GM23338 (cell line): ENCODE measurements at regions not wholly inside any gene's neighbourhood (a gene's known extent, or its start where the extent isn't known, plus 50 kb on each side); places are given as distances from the start of the nearest gene placed in this dataset.

Source experiments
- CREB1 ChIP-seq: fragments of 250-450 bp; sonication (Bioruptor Pico); IDR thresholded peaks from 2 replicates; pipeline ENCODE4 v1.5.0; 2020; ENCODE audit warnings: low read depth, mild to moderate bottlenecking, moderate library complexity
- CTCF ChIP-seq, 2 experiments: fragments of 200-600 bp in 1 of 2; sonication (generic) in 1 of 2; conservative IDR thresholded peaks; 2 replicates each; pipeline versions ENCODE4 v1.5.1 to v1.6.1; 2016 to 2017; ENCODE audit warnings: antibody characterized with exemption in 2 of 2, low read depth in 2 of 2, mild to moderate bottlenecking in 2 of 2, moderate library complexity in 1 of 2
- EZH2phosphoT487 ChIP-seq: fragments of 200-600 bp; sonication (generic); IDR thresholded peaks from one replicate; pipeline ENCODE4 v1.8.1; 2018; ENCODE audit warnings: antibody characterized with exemption; ENCODE audit not compliant: unreplicated experiment
- POLR2AphosphoS5 ChIP-seq: IDR thresholded peaks from 2 replicates; pipeline ENCODE4 v1.6.1; 2016; ENCODE audit warnings: antibody characterized with exemption, low read depth
- REST ChIP-seq: IDR thresholded peaks from one replicate; pipeline ENCODE4 v1.6.1; 2018; ENCODE audit warnings: antibody characterized with exemption; ENCODE audit not compliant: unreplicated experiment
- STAT1 ChIP-seq: IDR thresholded peaks from one replicate; pipeline ENCODE4 v1.6.1; 2016; ENCODE audit warnings: antibody characterized with exemption; ENCODE audit not compliant: unreplicated experiment

- no peak for TF ChIP-seq REST
- no peak for TF ChIP-seq CTCF (conservative IDR thresholded peaks at IDR 0.05; ENCODE audit: low read depth in 2 of 2)
- TF ChIP-seq POLR2AphosphoS5: no peak
- TF ChIP-seq STAT1: no peak
- no peak for TF ChIP-seq CREB1 (CRISPR knock-in tag)
- TF ChIP-seq EZH2phosphoT487: no peak
These were observed 657.4 kb downstream of the SPRY1 start for GRCh38 chr4:124053872-124054538.
